ENCODE measurements at regions not wholly inside any gene's neighbourhood (a gene's known extent, or its start where the extent isn't known, plus 50 kb on each side); places are given as distances from the start of the nearest gene placed in this dataset.
"Not testable (repeated sequence)": the region's sequence is repeated elsewhere in the genome, so short reads cannot be mapped to it uniquely, and the experiment has no call there.

- Histone ChIP-seq H3K4me1 (no peaks in the 10 kb centered on the region), H3K36me3 (no peaks in the 10 kb centered on the region), H3K9me3 (replicated peaks) (no peaks in the 10 kb centered on the region), H3K4me3 (no peak overlapping the region), H3K27ac (replicated peaks) (no peak overlapping the region), H3K27me3 (ENCODE audit: low read depth) (no peaks in the 10 kb centered on the region)
- DNase-seq = no peak
- no peak for TF ChIP-seq CTCF (IDR thresholded peaks at IDR 0.05; ENCODE audit: borderline replicate concordance)
- intact Hi-C loops (cut with micrococcal nuclease) = no loop called here
These were observed 57.5 kb upstream of the CSPG4 start for GRCh38 chr15:75770131-75770530.

GRCh38 chr15:75768526-75768925 lies 55.9 kb upstream of the CSPG4 start:
- intact Hi-C loops (cut with micrococcal nuclease); H3K9me3 ChIP-seq (replicated peaks); H3K27me3 ChIP-seq (ENCODE audit: low read depth); H3K4me3 ChIP-seq; DNase-seq; H3K36me3 ChIP-seq; H3K4me1 ChIP-seq; H3K27ac ChIP-seq (replicated peaks): not testable (repeated sequence)

- H3K4me3 ChIP-seq; H3K9me3 ChIP-seq (replicated peaks); H3K27ac ChIP-seq (replicated peaks); H3K27me3 ChIP-seq (ENCODE audit: low read depth); H3K36me3 ChIP-seq; intact Hi-C loops (cut with micrococcal nuclease); DNase-seq; H3K4me1 ChIP-seq: not testable (repeated sequence)
These were observed 53.1 kb upstream of the CSPG4 start for GRCh38 chr15:75765551-75766305.

GRCh38 chr15:75764845-75765550 lies 52.4 kb upstream of the CSPG4 start:
- H3K36me3 ChIP-seq; H3K4me3 ChIP-seq; H3K27me3 ChIP-seq (ENCODE audit: low read depth); H3K9me3 ChIP-seq (replicated peaks); H3K27ac ChIP-seq (replicated peaks); intact Hi-C loops (cut with micrococcal nuclease); DNase-seq; H3K4me1 ChIP-seq: not testable (repeated sequence)

- H3K4me1 ChIP-seq = peaks cover 12% of the 10 kb centered on the region
- H3K9me3 ChIP-seq (replicated peaks); H3K36me3 ChIP-seq; DNase-seq; H3K27ac ChIP-seq (replicated peaks); intact Hi-C loops (cut with micrococcal nuclease); H3K4me3 ChIP-seq; H3K27me3 ChIP-seq (ENCODE audit: low read depth): not testable (repeated sequence)
These were observed 51.3 kb upstream of the CSPG4 start for GRCh38 chr15:75763635-75764600.

- H3K9me3 ChIP-seq (replicated peaks) = no peaks in the 10 kb centered on the region
- no peak for TF ChIP-seq CTCF (IDR thresholded peaks at IDR 0.05; ENCODE audit: borderline replicate concordance)
- no peak overlapping the region for H3K27ac ChIP-seq (replicated peaks)
- no peak overlapping the region for H3K4me3 ChIP-seq
- peaks cover 17% of the 10 kb centered on the region for H3K4me1 ChIP-seq
- intact Hi-C loops (cut with micrococcal nuclease) = no loop called here
- H3K36me3 ChIP-seq = no peaks in the 10 kb centered on the region
- no peak for DNase-seq
- no peaks in the 10 kb centered on the region for H3K27me3 ChIP-seq (ENCODE audit: low read depth)
These were observed 50.5 kb upstream of the CSPG4 start for GRCh38 chr15:75763137-75763611.
